ENCODE measurements at regions not wholly inside any gene's neighbourhood (a gene's known extent, or its start where the extent isn't known, plus 50 kb on each side); places are given as distances from the start of the nearest gene placed in this dataset.

- no peak for TF ChIP-seq NFIC (IDR thresholded peaks at IDR 0.05; ENCODE audit: borderline replicate concordance)
- TF ChIP-seq MXI1 (IDR thresholded peaks at IDR 0.05; ENCODE audit: low read depth, low read length), result no peak
- no peak for TF ChIP-seq YY1 (IDR thresholded peaks at IDR 0.05; ENCODE audit: low read depth)
- TF ChIP-seq RAD21 (IDR thresholded peaks at IDR 0.05; ENCODE audit: low read length), result no peak
- H3K9me2 ChIP-seq, result no peaks in the 10 kb centered on the region
- no peak overlapping the region; a peak in 1 of 4 replicates for H3K27ac ChIP-seq (ENCODE audit: low read depth in 2 of 2, low read length in 1 of 2)
- H3K9ac ChIP-seq, result no peak overlapping the region
- no peaks in the 10 kb centered on the region for H4K20me1 ChIP-seq (ENCODE audit: insufficient read depth)
- no peaks in the 10 kb centered on the region for H3K79me2 ChIP-seq (ENCODE audit: insufficient read depth)
- no peak for DNase-seq
- H3K9me3 ChIP-seq, result no peaks in the 10 kb centered on the region
- no peak overlapping the region for H2AFZ ChIP-seq (ENCODE audit: low read depth)
- H3K4me2 ChIP-seq, result no peak overlapping the region
- H3K4me1 ChIP-seq (ENCODE audit: control insufficient read depth in 1 of 2, insufficient read depth in 2 of 2, low read depth in 1 of 2, low read length in 1 of 2), result no peaks in the 10 kb centered on the region; a peak in 1 of 4 replicates
- H3K27me3 ChIP-seq (ENCODE audit: insufficient read depth), result no peaks in the 10 kb centered on the region
- POLR2A ChIA-PET, result no interaction called here
- 42% methylated on average over 3 of the region's 3 CpGs for WGBS (ENCODE audit: low lambda C conversion rate)
- no peak overlapping the region for H3K4me3 ChIP-seq (ENCODE audit: low read depth in 2 of 2, low read length in 1 of 2)
- H3K36me3 ChIP-seq (replicated peaks in 1 of 2; ENCODE audit: control insufficient read depth in 1 of 2, insufficient read depth in 2 of 2, low read length in 1 of 2), result no peaks in the 10 kb centered on the region
- CTCF ChIA-PET, result interaction anchor here (1.0 kb wide), 2 partner anchors 8 to 10 kb away, joined by 3 to 4 read pairs; no protein-coding TSS in a partner anchor
- H3F3A ChIP-seq (replicated peaks; ENCODE audit: insufficient read depth), result no peaks in the 10 kb centered on the region
These were observed 282.9 kb upstream of the MAP3K1 start for GRCh38 chr5:56532466-56532865.

GRCh38 chr5:56530626-56531138 is 284.7 kb upstream of the MAP3K1 start:
- Histone ChIP-seq H3K4me1 (ENCODE audit: control insufficient read depth in 1 of 2, insufficient read depth in 2 of 2, low read depth in 1 of 2, low read length in 1 of 2) (no peaks in the 10 kb centered on the region; a peak in 2 of 4 replicates), H3K4me3 (ENCODE audit: low read depth in 2 of 2, low read length in 1 of 2) (no peak overlapping the region), H3K9me2 (no peaks in the 10 kb centered on the region), H3K9ac (no peak overlapping the region), H3K27me3 (ENCODE audit: insufficient read depth) (no peaks in the 10 kb centered on the region), H3F3A (replicated peaks; ENCODE audit: insufficient read depth) (no peaks in the 10 kb centered on the region), H3K4me2 (no peak overlapping the region), H4K20me1 (ENCODE audit: insufficient read depth) (no peaks in the 10 kb centered on the region), H2AFZ (ENCODE audit: low read depth) (no peak overlapping the region), H3K27ac (ENCODE audit: low read depth in 2 of 2, low read length in 1 of 2) (no peak overlapping the region), H3K79me2 (ENCODE audit: insufficient read depth) (no peaks in the 10 kb centered on the region), H3K9me3 (no peaks in the 10 kb centered on the region), H3K36me3 (replicated peaks in 1 of 2; ENCODE audit: control insufficient read depth in 1 of 2, insufficient read depth in 2 of 2, low read length in 1 of 2) (no peaks in the 10 kb centered on the region)
- 69% methylated on average over 2 of the region's 2 CpGs for WGBS (ENCODE audit: low lambda C conversion rate)
- ChIA-PET CTCF (no interaction called here), POLR2A (no interaction called here)
- DNase-seq, result no peak
- TF ChIP-seq FOXJ3 (CRISPR knock-in tag; IDR thresholded peaks at IDR 0.05) (no peak), TCF12 (IDR thresholded peaks at IDR 0.05) (no peak), CTCF (IDR thresholded peaks at IDR 0.05) (no peak), ELF1 (IDR thresholded peaks at IDR 0.05) (no peak), JUND (IDR thresholded peaks at IDR 0.05) (no peak), GATA2 (CRISPR knock-in tag; IDR thresholded peaks at IDR 0.05) (no peak), USF2 (IDR thresholded peaks at IDR 0.05; ENCODE audit: borderline replicate concordance, low read depth, low read length) (no peak), CHD2 (IDR thresholded peaks at IDR 0.05; ENCODE audit: low read length, partially characterized antibody) (no peak), MAX (IDR thresholded peaks at IDR 0.05; ENCODE audit: low read depth) (no peak), SIN3A (IDR thresholded peaks at IDR 0.05; ENCODE audit: borderline replicate concordance, low read depth, low read length) (no peak), RCOR1 (IDR thresholded peaks at IDR 0.05; ENCODE audit: low read length) (no peak)
